Fibroblast of mammary gland (primary cell): ENCODE measurements at regions not wholly inside any gene's neighbourhood (a gene's known extent, or its start where the extent isn't known, plus 50 kb on each side); places are given as distances from the start of the nearest gene placed in this dataset.
"Not testable (repeated sequence)": the region's sequence is repeated elsewhere in the genome, so short reads cannot be mapped to it uniquely, and the experiment has no call there.

Source experiments
- DNase-seq: peaks from one replicate; pipeline ENCODE4 v3.0.0-alpha.2; 2010; ENCODE audit warnings: low read depth
- H3K4me3 ChIP-seq: 2 replicates; pipeline ENCODE4 v1.5.1; 2011; ENCODE audit warnings: low read depth, mild to moderate bottlenecking, low read length, moderate library complexity; ENCODE audit not compliant: control insufficient read depth
- TF ChIP-seq, protein P1 (sequence below): conservative IDR thresholded peaks from 2 replicates; pipeline ENCODE4 v1.5.1; 2011; ENCODE audit warnings: low read depth, low read length, inconsistent platforms; ENCODE audit not compliant: control insufficient read depth, insufficient read depth

DNA sequence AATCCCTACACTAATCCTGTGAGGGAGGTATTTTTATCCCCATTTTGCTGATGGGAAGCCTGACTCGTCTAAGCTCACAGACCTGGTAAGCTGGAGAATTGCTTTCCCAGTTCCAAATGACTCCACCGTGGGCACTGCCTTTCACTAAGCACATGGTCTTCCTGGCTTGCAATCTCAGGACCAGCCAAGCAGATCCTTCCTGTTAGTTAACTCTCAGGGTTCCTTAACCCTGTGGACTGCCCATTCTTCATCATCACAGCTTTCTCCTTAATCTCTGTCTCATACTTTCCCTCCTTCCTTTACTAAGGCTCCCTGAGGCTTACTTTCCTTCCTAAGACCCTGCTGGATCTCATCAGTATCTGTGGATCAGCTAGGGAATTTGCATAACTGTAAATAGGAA, 122.2 kb upstream of the ZEB2 start:
- TF ChIP-seq, protein P1, sequence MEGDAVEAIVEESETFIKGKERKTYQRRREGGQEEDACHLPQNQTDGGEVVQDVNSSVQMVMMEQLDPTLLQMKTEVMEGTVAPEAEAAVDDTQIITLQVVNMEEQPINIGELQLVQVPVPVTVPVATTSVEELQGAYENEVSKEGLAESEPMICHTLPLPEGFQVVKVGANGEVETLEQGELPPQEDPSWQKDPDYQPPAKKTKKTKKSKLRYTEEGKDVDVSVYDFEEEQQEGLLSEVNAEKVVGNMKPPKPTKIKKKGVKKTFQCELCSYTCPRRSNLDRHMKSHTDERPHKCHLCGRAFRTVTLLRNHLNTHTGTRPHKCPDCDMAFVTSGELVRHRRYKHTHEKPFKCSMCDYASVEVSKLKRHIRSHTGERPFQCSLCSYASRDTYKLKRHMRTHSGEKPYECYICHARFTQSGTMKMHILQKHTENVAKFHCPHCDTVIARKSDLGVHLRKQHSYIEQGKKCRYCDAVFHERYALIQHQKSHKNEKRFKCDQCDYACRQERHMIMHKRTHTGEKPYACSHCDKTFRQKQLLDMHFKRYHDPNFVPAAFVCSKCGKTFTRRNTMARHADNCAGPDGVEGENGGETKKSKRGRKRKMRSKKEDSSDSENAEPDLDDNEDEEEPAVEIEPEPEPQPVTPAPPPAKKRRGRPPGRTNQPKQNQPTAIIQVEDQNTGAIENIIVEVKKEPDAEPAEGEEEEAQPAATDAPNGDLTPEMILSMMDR, result no peak

DNA sequence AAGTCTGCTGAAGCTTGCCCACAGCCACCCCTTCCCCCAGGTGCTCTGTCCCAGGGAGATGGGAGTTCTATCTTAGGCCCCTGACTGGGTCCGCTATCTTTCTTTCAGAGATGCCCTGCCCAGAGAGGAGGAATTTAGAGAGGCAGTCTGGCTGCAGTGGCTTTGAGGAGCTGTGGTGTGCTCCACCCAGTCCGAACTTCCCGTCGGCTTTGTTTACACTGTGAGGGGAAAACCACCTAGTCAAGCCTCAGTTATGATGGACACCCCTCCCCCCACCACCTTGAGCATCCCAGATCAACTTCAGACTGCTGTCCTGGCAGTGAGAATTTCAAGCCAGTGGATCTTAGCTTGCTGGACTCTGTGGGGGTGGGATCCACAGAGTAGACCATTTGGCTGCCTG, 118.3 kb upstream of the ZEB2 start:
- H3K4me3 ChIP-seq, DNase-seq: not testable (repeated sequence)

More for the DNA sequence above, 122.2 kb upstream of the ZEB2 start:
- DNase-seq, result no peak
- H3K4me3 ChIP-seq, result no peak overlapping the region

DNA sequence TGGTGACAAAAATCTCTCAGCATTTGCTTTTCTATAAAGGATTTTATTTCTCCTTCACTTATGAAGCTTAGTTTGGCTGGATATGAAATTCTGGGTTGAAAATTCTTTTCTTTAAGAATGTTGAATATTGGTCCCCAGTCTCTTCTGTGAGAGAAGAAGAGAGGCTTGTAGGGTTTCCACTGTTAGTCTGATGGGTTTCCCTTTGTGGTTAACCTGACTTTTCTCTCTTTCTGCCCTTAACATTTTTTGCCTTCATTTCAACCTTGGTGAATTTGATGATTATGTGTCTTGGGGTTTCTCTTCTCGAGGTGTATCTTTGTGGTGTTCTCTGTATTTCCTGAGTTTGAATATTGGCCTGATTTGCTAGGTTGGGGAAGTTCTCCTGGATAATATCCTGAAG, 116.9 kb upstream of the ZEB2 start:
- DNase-seq, H3K4me3 ChIP-seq: not testable (repeated sequence)

DNA sequence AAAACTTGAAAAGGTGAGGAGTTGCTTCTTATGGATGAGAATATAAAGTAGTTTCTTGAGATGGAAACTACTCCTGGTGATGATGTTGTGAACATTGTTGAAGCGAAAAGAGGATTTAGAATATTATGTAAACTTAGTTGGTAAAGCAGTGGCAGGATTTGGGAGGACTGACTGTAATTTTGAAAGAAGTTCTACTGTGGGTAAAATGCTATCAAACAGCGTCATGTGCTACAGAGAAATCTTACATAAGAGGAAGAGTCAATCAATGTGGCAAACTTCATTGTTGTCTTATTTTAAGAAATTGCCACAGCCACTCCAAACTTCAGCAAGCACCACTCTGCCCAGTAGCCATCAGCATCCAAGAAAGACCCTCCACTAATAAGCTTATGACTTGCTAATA, 112.9 kb upstream of the ZEB2 start:
- TF ChIP-seq, protein P1, result no peak
- no peak for DNase-seq
- H3K4me3 ChIP-seq, result no peak overlapping the region

DNA sequence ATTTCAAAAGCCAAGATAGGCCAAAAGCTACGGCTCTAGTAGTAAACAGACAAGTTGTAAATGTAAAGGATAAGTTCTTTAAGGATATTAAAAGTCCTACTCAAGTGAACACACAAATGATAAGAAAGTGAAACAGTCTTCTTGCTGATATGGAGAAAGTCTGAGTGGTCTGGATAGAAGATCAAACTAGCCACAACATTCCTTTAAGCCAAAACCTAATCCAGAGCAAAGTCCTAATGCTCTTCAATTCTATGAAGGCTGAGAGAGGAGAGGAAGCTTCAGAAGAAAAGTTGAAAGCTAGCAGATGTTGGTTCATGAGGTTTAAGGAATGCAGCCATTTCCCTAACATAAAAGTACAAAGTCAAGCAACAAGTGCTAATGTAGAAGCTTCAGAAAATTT, 111.7 kb upstream of the ZEB2 start:
- no peak overlapping the region for H3K4me3 ChIP-seq
- TF ChIP-seq, protein P1, result no peak
- DNase-seq, result no peak

DNA sequence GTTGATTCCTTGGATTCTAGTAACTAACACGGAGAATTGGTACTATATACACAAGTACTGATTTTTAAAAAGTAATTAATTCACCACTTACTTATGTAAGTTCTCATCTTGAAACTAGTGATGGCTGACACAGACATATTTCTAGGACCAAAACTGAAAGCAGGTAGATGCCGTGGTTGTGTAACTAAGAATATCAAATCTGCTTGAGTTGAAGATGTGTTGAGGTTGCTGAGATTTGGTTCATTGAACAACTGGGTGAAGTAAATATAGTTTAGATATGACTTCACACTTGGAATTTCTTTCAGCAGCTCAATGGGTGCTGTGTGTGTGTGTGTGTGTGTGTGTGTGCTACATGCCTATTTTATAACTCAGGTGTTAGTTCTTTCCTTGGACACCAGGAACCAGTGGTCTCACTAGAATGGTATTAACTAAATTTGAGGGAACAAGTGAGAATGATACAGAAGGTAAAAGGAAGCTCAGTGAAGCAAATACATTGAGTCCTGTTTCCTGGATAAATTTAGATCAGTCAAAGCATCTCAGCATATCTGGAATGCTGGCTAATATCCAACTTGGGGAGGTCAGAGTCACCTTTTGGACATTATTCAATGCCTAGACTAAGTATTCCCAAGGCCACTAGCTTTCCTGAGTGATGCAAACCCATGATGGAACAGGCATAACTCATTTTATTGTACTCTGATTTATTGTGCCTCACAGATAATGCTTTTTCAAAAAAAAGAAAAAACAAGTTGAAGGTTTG, 110.7 kb upstream of the ZEB2 start:
- TF ChIP-seq, protein P1, result no peak
- H3K4me3 ChIP-seq, result no peak overlapping the region
- peak; percentile 18 for DNase-seq

DNA sequence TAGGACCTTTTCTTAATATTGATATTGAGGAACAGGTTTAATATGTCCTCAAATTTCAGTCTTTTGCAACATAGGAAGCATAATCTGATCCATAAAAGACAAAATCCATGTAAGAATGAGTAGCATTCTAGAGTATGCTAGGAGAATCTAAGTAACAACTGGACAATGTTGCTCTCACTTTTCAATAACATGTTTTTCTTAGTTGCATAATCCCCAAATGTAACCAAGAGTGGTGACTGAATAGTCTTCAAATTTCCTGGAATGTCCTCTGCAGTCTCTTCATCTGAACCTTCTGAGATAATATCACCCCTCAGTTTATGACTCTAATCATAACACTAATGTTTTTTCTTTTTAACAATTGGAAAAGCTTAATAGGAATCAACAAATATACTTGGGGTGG, 110.0 kb upstream of the ZEB2 start:
- TF ChIP-seq, protein P1, result no peak
- no peak overlapping the region for H3K4me3 ChIP-seq
- no peak for DNase-seq

DNA sequence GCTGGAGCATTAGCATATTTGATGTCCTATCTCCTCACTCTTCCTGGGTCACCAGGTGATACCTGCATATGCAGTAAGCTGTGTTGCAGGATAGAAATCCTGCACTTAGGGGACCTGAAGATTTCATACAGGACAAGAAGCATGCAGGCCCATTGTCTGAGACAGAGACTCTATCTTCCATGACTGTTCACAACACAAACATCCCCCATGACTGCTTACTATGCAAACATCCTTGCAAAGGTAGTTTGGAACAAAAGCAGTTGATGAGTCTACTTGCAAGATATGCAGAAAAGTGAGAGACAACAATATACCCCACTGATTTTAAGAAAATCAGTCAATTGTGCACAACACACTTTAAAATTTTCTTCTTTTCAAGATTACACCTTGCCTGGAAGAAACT, 108.6 kb upstream of the ZEB2 start:
- DNase-seq, result no peak
- H3K4me3 ChIP-seq, result no peak overlapping the region
- TF ChIP-seq, protein P1, result no peak
